ENCODE measurements at regions not wholly inside any gene's neighbourhood (a gene's known extent, or its start where the extent isn't known, plus 50 kb on each side); places are given as distances from the start of the nearest gene placed in this dataset.
A peak's percentile ranks its signal among the peaks of the same experiment; 100 is the strongest.

GRCh38 chr5:30039379-30039778 lies 1154.1 kb upstream of the CDH6 start:
- Mint-ChIP-seq H3K4me1 (no peaks in the 10 kb centered on the region), H3K27ac (no peak overlapping the region), H3K27me3 (ENCODE audit: low read depth) (no peaks in the 10 kb centered on the region), H3K9me3 (peaks cover 3% of the 10 kb centered on the region), H3K36me3 (ENCODE audit: low read depth) (no peaks in the 10 kb centered on the region), H3K4me3 (no peak overlapping the region)
- TF ChIP-seq CTCF (IDR thresholded peaks at IDR 0.05; ENCODE audit: unreplicated experiment in 3 of 3), result no peak

GRCh38 chr5:30034870-30035269 lies 1158.6 kb upstream of the CDH6 start:
- Mint-ChIP-seq H3K4me1 (no peaks in the 10 kb centered on the region), H3K36me3 (ENCODE audit: low read depth) (no peaks in the 10 kb centered on the region), H3K27ac (no peak overlapping the region), H3K27me3 (ENCODE audit: low read depth) (no peaks in the 10 kb centered on the region), H3K4me3 (no peak overlapping the region), H3K9me3 (peaks cover 3% of the 10 kb centered on the region)
- no peak for TF ChIP-seq CTCF (IDR thresholded peaks at IDR 0.05; ENCODE audit: unreplicated experiment in 3 of 3)

- Mint-ChIP-seq H3K4me3 (no peak overlapping the region), H3K36me3 (ENCODE audit: low read depth) (no peaks in the 10 kb centered on the region), H3K9me3 (peaks cover 3% of the 10 kb centered on the region), H3K27ac (peak overlapping the region in 1 of 3 experiments; percentile 2), H3K27me3 (ENCODE audit: low read depth) (no peaks in the 10 kb centered on the region), H3K4me1 (no peaks in the 10 kb centered on the region)
- no peak for TF ChIP-seq CTCF (IDR thresholded peaks at IDR 0.05; ENCODE audit: unreplicated experiment in 3 of 3)
These were observed 1163.4 kb upstream of the CDH6 start for GRCh38 chr5:30030101-30030500.

- Mint-ChIP-seq H3K4me1 (no peaks in the 10 kb centered on the region), H3K27ac (no peak overlapping the region), H3K4me3 (no peak overlapping the region), H3K9me3 (no peaks in the 10 kb centered on the region), H3K27me3 (ENCODE audit: low read depth) (no peaks in the 10 kb centered on the region), H3K36me3 (ENCODE audit: low read depth) (no peaks in the 10 kb centered on the region)
- TF ChIP-seq CTCF (IDR thresholded peaks at IDR 0.05; ENCODE audit: unreplicated experiment in 3 of 3), result no peak
These were observed 1191.7 kb upstream of the CDH6 start for GRCh38 chr5:30001826-30002225.

- H3K27me3 Mint-ChIP-seq (ENCODE audit: low read depth), result no peaks in the 10 kb centered on the region
- H3K4me1 Mint-ChIP-seq, result no peaks in the 10 kb centered on the region
- no peak overlapping the region for H3K27ac Mint-ChIP-seq
- no peak for TF ChIP-seq CTCF (IDR thresholded peaks at IDR 0.05; ENCODE audit: unreplicated experiment in 3 of 3)
- H3K36me3 Mint-ChIP-seq (ENCODE audit: low read depth), result no peaks in the 10 kb centered on the region
- no peaks in the 10 kb centered on the region for H3K9me3 Mint-ChIP-seq
- no peak overlapping the region for H3K4me3 Mint-ChIP-seq
These were observed 1193.3 kb upstream of the CDH6 start for GRCh38 chr5:30000231-30000630.

- Mint-ChIP-seq H3K36me3 (ENCODE audit: low read depth) (no peaks in the 10 kb centered on the region), H3K9me3 (no peaks in the 10 kb centered on the region), H3K27ac (no peak overlapping the region), H3K27me3 (ENCODE audit: low read depth) (no peaks in the 10 kb centered on the region), H3K4me1 (no peaks in the 10 kb centered on the region), H3K4me3 (no peak overlapping the region)
- no peak for TF ChIP-seq CTCF (IDR thresholded peaks at IDR 0.05; ENCODE audit: unreplicated experiment in 3 of 3)
These were observed 1198.3 kb upstream of the CDH6 start for GRCh38 chr5:29995154-29995553.

All from nephron (organoid).